ENCODE measurements at regions not wholly inside any gene's neighbourhood (a gene's known extent, or its start where the extent isn't known, plus 50 kb on each side); places are given as distances from the start of the nearest gene placed in this dataset.

GRCh38 chr3:152113992-152114651, 154.6 kb upstream of the MBNL1 start:
- TF ChIP-seq ZNF274 (IDR thresholded peaks at IDR 0.05; ENCODE audit: low read depth, low read length) (no peak), YY1 (IDR thresholded peaks at IDR 0.05; ENCODE audit: insufficient read depth, insufficient read length) (no peak)

All from NT2/D1 (cell line).